GM12872 (cell line): ENCODE measurements at regions not wholly inside any gene's neighbourhood (a gene's known extent, or its start where the extent isn't known, plus 50 kb on each side); places are given as distances from the start of the nearest gene placed in this dataset.

Experiments used
- TF ChIP-seq, protein P1 (sequence below): IDR thresholded peaks from 3 replicates; pipeline ENCODE4 v1.5.1; 2011; ENCODE audit warnings: low read depth, mild to moderate bottlenecking, low read length, moderate library complexity; ENCODE audit not compliant: insufficient read depth

DNA sequence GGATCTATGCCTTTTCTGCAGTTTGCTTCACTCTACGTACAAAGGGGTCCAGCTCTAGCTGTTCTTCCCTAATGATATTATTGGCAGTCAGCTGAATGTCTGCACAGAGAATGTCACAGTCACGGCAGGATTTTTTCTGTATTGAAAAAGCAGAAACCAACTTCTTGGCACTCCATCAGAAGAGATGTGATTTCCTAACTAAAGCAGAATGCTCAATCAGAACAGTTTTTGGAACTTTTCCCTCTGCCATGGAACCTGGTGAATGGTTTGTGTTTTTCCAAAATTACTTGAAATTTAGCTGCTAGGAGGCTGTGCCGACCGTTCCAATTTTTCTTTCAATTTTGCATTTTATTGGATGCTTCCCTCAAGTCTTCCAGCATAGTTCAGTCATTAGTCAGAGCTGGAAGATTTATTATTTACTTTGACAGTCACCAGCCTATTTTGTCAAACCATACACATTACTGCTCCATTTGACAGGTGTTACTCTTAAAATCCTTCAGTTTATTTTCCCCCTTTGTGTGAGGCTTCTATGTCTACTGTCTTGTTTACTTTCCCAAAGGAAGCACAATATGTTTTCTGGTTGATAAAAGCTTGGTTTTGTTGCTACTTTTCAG is 259.6 kb upstream of the EPHA7 start:
- TF ChIP-seq, protein P1, sequence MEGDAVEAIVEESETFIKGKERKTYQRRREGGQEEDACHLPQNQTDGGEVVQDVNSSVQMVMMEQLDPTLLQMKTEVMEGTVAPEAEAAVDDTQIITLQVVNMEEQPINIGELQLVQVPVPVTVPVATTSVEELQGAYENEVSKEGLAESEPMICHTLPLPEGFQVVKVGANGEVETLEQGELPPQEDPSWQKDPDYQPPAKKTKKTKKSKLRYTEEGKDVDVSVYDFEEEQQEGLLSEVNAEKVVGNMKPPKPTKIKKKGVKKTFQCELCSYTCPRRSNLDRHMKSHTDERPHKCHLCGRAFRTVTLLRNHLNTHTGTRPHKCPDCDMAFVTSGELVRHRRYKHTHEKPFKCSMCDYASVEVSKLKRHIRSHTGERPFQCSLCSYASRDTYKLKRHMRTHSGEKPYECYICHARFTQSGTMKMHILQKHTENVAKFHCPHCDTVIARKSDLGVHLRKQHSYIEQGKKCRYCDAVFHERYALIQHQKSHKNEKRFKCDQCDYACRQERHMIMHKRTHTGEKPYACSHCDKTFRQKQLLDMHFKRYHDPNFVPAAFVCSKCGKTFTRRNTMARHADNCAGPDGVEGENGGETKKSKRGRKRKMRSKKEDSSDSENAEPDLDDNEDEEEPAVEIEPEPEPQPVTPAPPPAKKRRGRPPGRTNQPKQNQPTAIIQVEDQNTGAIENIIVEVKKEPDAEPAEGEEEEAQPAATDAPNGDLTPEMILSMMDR, result no peak

DNA sequence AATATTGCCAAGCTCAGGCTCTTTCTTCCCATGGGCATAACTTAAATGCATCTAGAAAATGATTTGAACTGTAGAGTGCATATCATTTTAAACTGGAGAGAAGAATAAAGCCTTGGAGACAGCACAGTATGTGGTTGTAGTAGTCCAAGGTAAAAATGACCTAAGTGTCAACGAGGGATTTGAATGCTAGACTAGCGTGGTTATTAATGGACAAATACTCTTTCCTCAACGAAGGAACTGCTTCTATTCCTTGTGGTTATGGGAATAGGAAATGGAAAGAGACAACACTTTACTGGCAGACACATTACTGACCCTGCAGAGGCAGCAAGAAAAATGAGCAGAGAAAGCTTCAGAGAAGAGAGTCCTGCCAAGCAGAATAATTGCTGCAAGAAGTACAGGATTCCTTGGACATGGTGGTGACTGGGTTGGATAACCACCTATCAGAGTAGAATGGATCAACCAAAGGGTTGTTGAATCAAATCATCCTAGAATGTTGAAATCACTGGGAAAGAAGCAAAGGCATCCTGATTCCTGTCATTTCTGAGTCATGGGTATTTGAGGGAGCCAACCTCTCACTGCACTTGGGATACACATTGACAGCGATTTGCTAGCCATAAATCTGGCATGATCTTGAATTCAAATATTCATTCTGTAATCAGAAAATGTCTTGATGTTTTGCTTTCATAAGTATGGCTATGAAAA is 258.1 kb upstream of the EPHA7 start:
- TF ChIP-seq, protein P1, result no peak

DNA sequence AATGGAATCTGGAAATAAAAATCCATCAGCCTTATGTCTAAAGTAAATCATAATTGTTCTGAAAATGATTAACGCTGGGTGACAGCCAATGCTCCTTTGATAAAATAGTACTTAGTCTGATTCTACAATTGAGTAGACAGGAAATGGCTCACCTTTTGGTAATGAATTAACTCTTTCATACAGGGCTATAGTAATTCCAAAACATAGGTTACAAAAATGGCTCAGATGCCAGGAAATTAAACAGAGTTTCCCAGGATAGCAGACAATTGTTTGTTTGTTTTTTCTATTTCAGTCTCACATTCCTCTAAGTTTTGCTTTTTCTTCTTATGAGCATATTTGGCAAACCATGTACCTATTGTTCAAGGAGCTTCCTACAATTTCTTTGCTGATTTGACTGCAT is 257.2 kb upstream of the EPHA7 start:
- TF ChIP-seq, protein P1, result no peak

DNA sequence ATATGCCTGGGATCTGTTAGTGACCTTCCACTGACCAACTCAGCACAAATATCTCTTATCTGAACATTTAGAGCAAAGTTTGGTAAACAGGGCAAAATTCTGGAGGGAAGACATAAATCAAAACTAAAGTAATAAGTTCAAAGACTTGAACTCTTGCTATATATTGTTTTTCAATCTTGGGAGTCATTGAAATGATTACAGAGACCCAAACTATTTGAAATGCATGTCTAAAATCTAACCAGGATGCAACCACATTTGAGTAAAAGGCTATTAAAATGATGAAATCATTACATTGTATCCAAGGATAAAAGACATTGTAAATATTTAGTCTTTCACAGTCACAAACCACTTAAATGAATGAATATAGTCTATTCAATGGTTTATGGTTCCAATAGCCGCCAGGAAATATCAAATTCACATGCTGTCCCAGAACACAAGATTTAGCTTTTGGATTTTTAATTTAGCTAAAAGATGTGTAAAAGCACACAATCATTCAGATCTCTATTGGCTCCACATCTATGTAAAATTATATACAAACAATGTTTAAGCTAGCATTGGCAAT is 256.6 kb upstream of the EPHA7 start:
- TF ChIP-seq, protein P1, result no peak

DNA sequence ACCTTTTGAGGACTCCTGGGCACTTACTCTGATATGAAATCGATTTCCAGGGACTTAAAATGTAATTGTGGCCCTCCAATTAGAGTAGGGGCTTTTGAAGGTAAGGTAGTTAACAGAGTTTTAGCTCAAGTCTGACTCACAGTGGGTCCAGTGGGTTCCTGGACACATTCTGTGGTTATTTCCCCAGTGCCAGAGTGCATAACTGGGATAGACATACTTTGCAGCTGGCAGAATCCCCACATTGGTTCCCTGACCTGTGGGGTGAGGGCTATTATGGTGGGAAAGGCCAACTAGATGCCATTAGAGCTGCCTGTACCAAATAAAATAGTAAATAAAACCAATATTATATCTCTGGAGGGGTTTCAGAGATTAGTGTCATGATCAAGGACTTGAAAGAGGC is 243.8 kb upstream of the EPHA7 start:
- TF ChIP-seq, protein P1, result no peak

DNA sequence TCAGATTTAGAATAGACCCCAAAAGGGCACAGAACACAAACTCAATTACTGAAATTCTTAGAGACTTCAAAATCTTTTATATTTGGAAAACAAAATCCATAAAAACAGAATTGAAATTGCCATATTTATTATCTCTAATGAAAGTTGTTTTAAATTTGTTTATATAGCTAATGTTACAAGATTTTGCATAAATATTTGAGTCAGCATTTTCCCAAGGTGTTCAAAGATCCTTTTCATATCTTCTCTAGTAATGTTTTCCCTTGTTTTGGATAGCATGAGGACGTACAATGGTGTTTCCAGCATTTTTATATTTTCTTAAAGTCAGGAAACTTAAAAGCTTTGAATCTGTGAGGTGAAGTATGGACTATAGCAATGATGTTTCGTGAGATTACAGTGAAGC is 235.2 kb upstream of the EPHA7 start:
- TF ChIP-seq, protein P1, result no peak

DNA sequence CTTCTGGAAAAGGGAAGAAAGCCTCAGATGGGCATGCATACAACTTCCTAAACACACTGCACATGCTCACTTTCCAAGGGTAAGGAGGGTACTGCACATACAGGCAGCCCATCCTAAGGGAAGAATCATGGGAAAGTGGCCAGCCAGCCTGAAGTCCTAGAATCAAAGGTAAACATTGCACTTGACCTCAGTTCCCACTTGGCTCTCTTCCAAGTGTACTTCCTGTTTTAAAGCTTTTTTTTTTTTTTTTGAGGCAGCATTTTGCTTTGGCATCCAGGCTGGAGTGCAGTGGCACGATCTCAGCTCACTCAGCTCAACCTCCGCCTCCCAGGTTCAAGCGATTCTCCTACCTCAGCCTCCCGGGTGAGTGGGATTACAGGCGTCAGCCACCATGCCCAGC is 225.3 kb upstream of the EPHA7 start:
- TF ChIP-seq, protein P1, result no peak
